HepG2 (cell line): ENCODE measurements at regions not wholly inside any gene's neighbourhood (a gene's known extent, or its start where the extent isn't known, plus 50 kb on each side); places are given as distances from the start of the nearest gene placed in this dataset.

ENCODE experiments used
- ATAC-seq: fragments of 200-7000 bp; cut with Tn5 transposase; 3 replicates; pipeline ENCODE4 v1.9.1; 2020; ENCODE audit warnings: mild to moderate bottlenecking, moderate library complexity
- BruUV-seq: library from RNA; stranded (reverse); fragments of 400-500 nt; replicated peaks from 2 replicates; lab custom pipeline; 2021; lab: Mats Ljungman, UMichigan
- CTCF ChIA-PET: fragments of 300-600 bp; formaldehyde crosslinking; extraction: SDS; loops from one replicate; lab custom pipeline; 2021; ENCODE audit warnings: low total read pairs, inconsistent platforms, low intra/inter-chr PET ratio; lab: Yijun Ruan, JAX
- POLR2A ChIA-PET: fragments of 350-600 bp; sonication (Branson Sonifier 250); formaldehyde crosslinking; loops from one replicate; lab custom pipeline; 2020; ENCODE audit warnings: antibody characterized with exemption, inconsistent platforms; lab: Yijun Ruan, JAX
- DNase-seq: peaks from one replicate; pipeline ENCODE4 v3.0.0-alpha.2; 2015; ENCODE audit warnings: low spot score
- FAIRE-seq: peaks from 3 replicates; lab custom pipeline; 2011; peaks lifted over from hg19 to GRCh38; lab: Jason Lieb, UNC
- H2AFZ ChIP-seq: one replicate; pipeline ENCODE4 v1.6.1; 2011; ENCODE audit warnings: low read length, inconsistent platforms
- H3K27ac ChIP-seq: fragments of 300-600 bp; 3 replicates; pipeline ENCODE4 v1.8.0; 2011; ENCODE audit warnings: mixed run types, mild to moderate bottlenecking, mixed read lengths, low read length, inconsistent platforms; ENCODE audit not compliant: insufficient read depth; ENCODE audit errors: extremely low read length
- H3K27me3 ChIP-seq, 2 experiments: fragments of 200-600 bp in 1 of 2; 2 replicates in 1 of 2; 3 replicates in 1 of 2; pipeline versions ENCODE4 v1.6.0 to v1.8.0; 2011; ENCODE audit warnings: low read length in 2 of 2, mild to moderate bottlenecking in 2 of 2, moderate library complexity in 2 of 2, inconsistent platforms in 1 of 2; ENCODE audit not compliant: insufficient read depth in 2 of 2, control insufficient read depth in 1 of 2
- H3K36me3 ChIP-seq, 2 experiments: fragments of 200-600 bp in 1 of 2; replicated peaks in 1 of 2; 2 replicates in 1 of 2; 3 replicates in 1 of 2; pipeline versions ENCODE4 v1.5.1 to v1.8.0; 2011; ENCODE audit warnings: low read length in 2 of 2, inconsistent platforms in 1 of 2; ENCODE audit not compliant: insufficient read depth in 2 of 2, control insufficient read depth in 1 of 2
- H3K4me1 ChIP-seq: 2 replicates; pipeline ENCODE4 v1.5.1; 2012; ENCODE audit warnings: low read length, inconsistent platforms; ENCODE audit not compliant: insufficient read depth
- H3K4me2 ChIP-seq: 2 replicates; pipeline ENCODE4 v1.6.0; 2011; ENCODE audit warnings: low read depth, low read length, inconsistent platforms
- H3K4me3 ChIP-seq, 3 experiments: fragments of 200-600 bp in 1 of 3; sonication (generic), shearing (Covaris generic) in 1 of 3; replicated peaks in 1 of 3; 2 replicates each; pipeline ENCODE4 v1.5.1; 2011 to 2016; ENCODE audit warnings: low read length in 3 of 3, inconsistent platforms in 2 of 3, low read depth in 2 of 3, mild to moderate bottlenecking in 2 of 3, control low read depth in 1 of 3, mixed read lengths in 1 of 3; ENCODE audit not compliant: insufficient read depth in 1 of 3
- H3K79me2 ChIP-seq: one replicate; pipeline ENCODE4 v1.6.1; 2011; ENCODE audit warnings: low read length, inconsistent platforms; ENCODE audit not compliant: insufficient read depth
- H3K9ac ChIP-seq: 2 replicates; pipeline ENCODE4 v1.6.0; 2011; ENCODE audit warnings: mild to moderate bottlenecking, low read depth, low read length, inconsistent platforms; ENCODE audit not compliant: insufficient read depth
- H3K9me3 ChIP-seq: 2 replicates; pipeline ENCODE4 v1.5.1; 2012; ENCODE audit warnings: mild to moderate bottlenecking, low read length
- H4K20me1 ChIP-seq: 2 replicates; pipeline ENCODE4 v1.6.0; 2011; ENCODE audit warnings: inconsistent platforms, mild to moderate bottlenecking, low read length, moderate library complexity; ENCODE audit not compliant: insufficient read depth
- FOXA3 ChIP-seq: IDR thresholded peaks from 2 replicates; pipeline ENCODE4 v1.6.1; 2016; ENCODE audit warnings: missing genetic modification reagents, missing compliant biosample characterization
- GABPA ChIP-seq, 2 experiments: IDR thresholded peaks; 2 replicates each; pipeline ENCODE4 v1.6.1; 2011 to 2016; ENCODE audit warnings: low read depth in 2 of 2, low read length in 1 of 2, missing biosample characterization in 1 of 2, missing genetic modification characterization in 1 of 2
- MAFF ChIP-seq: IDR thresholded peaks from 2 replicates; pipeline ENCODE4 v1.6.1; 2011; ENCODE audit warnings: low read depth, low read length, improper control_type of control experiment
- MAFK ChIP-seq, 2 experiments: IDR thresholded peaks in 1 of 2; conservative IDR thresholded peaks in 1 of 2; 2 replicates each; pipeline ENCODE4 v1.6.1; 2011; ENCODE audit warnings: improper control_type of control experiment in 2 of 2, low read length in 2 of 2
- SMAD1 ChIP-seq: sonication (generic); formaldehyde crosslinking; IDR thresholded peaks from 2 replicates; pipeline ENCODE4 v1.4.0; 2020; ENCODE audit warnings: missing genetic modification reagents, low read depth, mild to moderate bottlenecking, borderline replicate concordance
- SUZ12 ChIP-seq: fragments of 150-350 bp; IDR thresholded peaks from 2 replicates; pipeline ENCODE4 v1.6.1; 2014; ENCODE audit warnings: low read depth, low read length
- WGBS: methylation state at CpG from one replicate; pipeline ENCODE4 v1.1.6; 2017; ENCODE audit warnings: low lambda C conversion rate; 5-methylcytosine and 5-hydroxymethylcytosine counted together
- in situ Hi-C: cut with HindIII; loops from 2 replicates; pipeline ENCODE4 v1.10.0; 2017; ENCODE audit warnings: low pct_unique_long_range_greater_than_20kb; ENCODE audit not compliant: extremely low pct_ligation_motif_present
- intact Hi-C: fragments of 100-400 bp; cut with micrococcal nuclease; formaldehyde crosslinking; loops from one replicate; pipeline ENCODE4 v1.10.0; 2022; ENCODE audit not compliant: unreplicated experiment
- TF ChIP-seq, protein P1 (sequence below): sonication (generic); formaldehyde crosslinking; IDR thresholded peaks from 2 replicates; pipeline ENCODE4 v1.5.1; 2020; ENCODE audit warnings: missing genetic modification reagents, mild to moderate bottlenecking, borderline replicate concordance

DNA sequence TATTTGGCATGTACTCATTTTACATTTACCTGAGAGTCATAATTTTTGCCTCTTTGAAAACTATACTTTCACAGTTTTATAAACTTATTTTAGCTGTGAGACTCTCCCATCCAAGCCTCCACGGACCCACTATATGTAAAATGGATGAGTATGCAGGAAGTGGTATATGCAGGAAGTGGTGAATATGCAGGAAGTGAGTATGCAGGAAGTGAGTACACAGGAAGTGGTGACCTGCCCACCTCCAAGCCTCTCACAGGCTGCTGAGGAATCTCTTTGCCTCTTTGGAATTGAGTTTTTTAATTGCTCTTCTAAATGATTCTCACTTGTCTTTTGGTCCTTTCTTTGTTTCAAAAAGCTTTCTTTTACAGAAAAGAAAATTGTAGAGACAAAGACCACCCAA, 85.2 kb downstream of the KBTBD8 start:
- no TSS peak for BruUV-seq
- intact Hi-C loops = no loop called here
- H3K9me3 ChIP-seq = no peaks in the 10 kb centered on the region
- TF ChIP-seq SUZ12 (no peak), GABPA (IDR thresholded peaks at IDR 0.05; ENCODE audit: low read depth, low read length) (peak; percentile 43; the same call in 1 of the 2 replicates), GABPA (CRISPR knock-in tag; IDR thresholded peaks at IDR 0.05; ENCODE audit: low read depth) (peak; percentile 76)
- in situ Hi-C loops = no loop called here
- H3K4me2 ChIP-seq = no peak overlapping the region
- DNase-seq (no peak), ATAC-seq (no peak), FAIRE-seq (no peak)
- no peak overlapping the region for H3K4me3 ChIP-seq
- CTCF ChIA-PET = no interaction called here
- no peaks in the 10 kb centered on the region for H3K36me3 ChIP-seq
- POLR2A ChIA-PET = no interaction called here
- no peak overlapping the region for H2AFZ ChIP-seq
- H3K27ac ChIP-seq = no peak overlapping the region
- H3K4me1 ChIP-seq = no peaks in the 10 kb centered on the region
- H3K9ac ChIP-seq = no peak overlapping the region
- 3% methylated on average over 1 of the region's 1 CpG for WGBS
- H3K27me3 ChIP-seq = no peaks in the 10 kb centered on the region
- H4K20me1 ChIP-seq = no peaks in the 10 kb centered on the region
- no peaks in the 10 kb centered on the region for H3K79me2 ChIP-seq

DNA sequence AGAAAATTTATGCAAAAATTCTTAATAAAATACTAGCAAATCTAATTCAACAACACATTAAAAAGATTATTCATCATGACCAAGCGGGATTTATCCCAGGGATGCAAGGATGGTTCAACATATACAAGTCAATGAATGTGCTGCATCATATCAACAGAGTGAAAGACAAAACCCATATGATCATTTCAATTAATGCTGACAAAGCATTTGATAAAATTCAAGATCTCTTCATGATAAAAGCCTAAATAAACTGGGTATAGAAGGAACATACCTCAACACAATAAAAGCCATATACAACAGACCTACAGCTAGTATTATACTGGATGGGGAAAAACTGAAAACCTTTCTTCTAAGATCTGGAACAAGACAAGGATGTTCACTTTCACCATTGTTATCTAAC, 89.7 kb downstream of the KBTBD8 start:
- H3K27ac ChIP-seq = no peak overlapping the region
- BruUV-seq = no TSS peak
- H3K4me1 ChIP-seq = no peaks in the 10 kb centered on the region
- ATAC-seq = no peak
- 8% methylated on average over 1 of the region's 1 CpG for WGBS
- DNase-seq = no peak
- POLR2A ChIA-PET = no interaction called here
- intact Hi-C loops (no loop called here), in situ Hi-C loops (no loop called here)
- no peaks in the 10 kb centered on the region for H4K20me1 ChIP-seq
- H3K9ac ChIP-seq = no peak overlapping the region
- H2AFZ ChIP-seq = no peak overlapping the region
- no peaks in the 10 kb centered on the region for H3K27me3 ChIP-seq
- FAIRE-seq = no peak
- H3K4me2 ChIP-seq = no peak overlapping the region
- no peaks in the 10 kb centered on the region for H3K36me3 ChIP-seq
- CTCF ChIA-PET = no interaction called here
- no peaks in the 10 kb centered on the region for H3K9me3 ChIP-seq
- no peaks in the 10 kb centered on the region for H3K79me2 ChIP-seq
- TF ChIP-seq FOXA3 (CRISPR knock-in tag) (no peak), SMAD1 (CRISPR knock-in tag) (no peak), MAFF (peak; percentile 91), MAFK (conservative IDR thresholded peaks at IDR 0.05 in 1 of 2, IDR thresholded peaks at IDR 0.05 in 1 of 2; ENCODE audit: low read length in 2 of 2) (peak; percentile 87 to 93)
- TF ChIP-seq, protein P1, sequence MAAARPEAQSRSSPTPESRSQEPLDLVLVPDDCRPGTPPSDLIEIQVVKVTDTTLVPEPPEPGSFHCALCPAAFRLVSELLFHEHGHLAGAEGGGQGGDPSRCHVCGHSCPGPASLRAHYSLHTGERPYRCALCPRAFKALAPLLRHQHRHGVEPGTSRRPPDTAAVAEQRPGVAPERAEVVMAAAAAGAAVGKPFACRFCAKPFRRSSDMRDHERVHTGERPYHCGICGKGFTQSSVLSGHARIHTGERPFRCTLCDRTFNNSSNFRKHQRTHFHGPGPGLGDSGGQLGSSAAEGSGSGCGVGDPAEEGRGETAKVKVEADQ (CRISPR knock-in tag) = no peak
- H3K4me3 ChIP-seq = no peak overlapping the region
